Transverse colon (tissue), 4 donors: ENCODE measurements at regions not wholly inside any gene's neighbourhood (a gene's known extent, or its start where the extent isn't known, plus 50 kb on each side); places are given as distances from the start of the nearest gene placed in this dataset.

Source experiments
- DNase-seq: peaks from one replicate; pipeline ENCODE4 v3.0.0-alpha.2; 2019
- H3K27ac ChIP-seq, 4 donors: fragments of 200-600 bp; sonication (generic); 2 replicates each; pipeline ENCODE4 v1.5.1; 2016 to 2018; ENCODE audit warnings: inconsistent platforms in 4 of 4
- H3K27me3 ChIP-seq: fragments of 200-600 bp; sonication (generic); 2 replicates; pipeline ENCODE4 v1.5.1; 2017; ENCODE audit warnings: inconsistent platforms
- H3K36me3 ChIP-seq, 4 donors: fragments of 200-600 bp; sonication (generic); 2 replicates each; pipeline ENCODE4 v1.5.1; 2017 to 2019; ENCODE audit warnings: inconsistent platforms in 4 of 4
- H3K4me1 ChIP-seq, 4 donors: fragments of 200-600 bp; sonication (generic); 2 replicates each; pipeline ENCODE4 v1.5.1; 2017 to 2020; ENCODE audit warnings: inconsistent platforms in 4 of 4
- H3K4me3 ChIP-seq, 4 donors: fragments of 200-600 bp; sonication (generic); 1 replicate in 1 of 4; 2 replicates in 3 of 4; pipeline versions ENCODE4 v1.5.1 to v1.6.1; 2017 to 2019; ENCODE audit warnings: inconsistent platforms in 4 of 4
- H3K9me3 ChIP-seq, 2 donors: fragments of 200-600 bp; sonication (generic); 2 replicates each; pipeline ENCODE4 v1.5.1; 2017 to 2019; ENCODE audit warnings: inconsistent platforms in 2 of 2
- EP300 ChIP-seq: sonication (generic); formaldehyde crosslinking; IDR thresholded peaks from one replicate; pipeline ENCODE4 v1.6.1; 2017; ENCODE audit warnings: antibody characterized with exemption, low read depth
- POLR2A ChIP-seq: fragments of 450-650 bp; IDR thresholded peaks from one replicate; pipeline ENCODE4 v1.6.1; 2016; ENCODE audit warnings: antibody characterized with exemption, mild to moderate bottlenecking, moderate library complexity
- POLR2AphosphoS5 ChIP-seq, 3 donors: sonication (generic); formaldehyde crosslinking; IDR thresholded peaks; one replicate each; pipeline ENCODE4 v1.6.1; 2016; ENCODE audit warnings: antibody characterized with exemption in 3 of 3
- WGBS, 2 donors: methylation state at CpG; one replicate each; pipeline ENCODE4 v1.1.5; 2018; ENCODE audit warnings: low coverage in 1 of 2; 5-methylcytosine and 5-hydroxymethylcytosine counted together
- in situ Hi-C, 4 donors: fragments of 200-750 bp; cut with MboI; loops; one replicate each; pipeline versions ENCODE4 v1.15.0 to v1.15.1; 2017; ENCODE audit warnings: low sequenced_read_pairs in 3 of 4, low pct_ligation_motif_present in 1 of 4, low pct_unique_long_range_greater_than_20kb in 1 of 4
- intact Hi-C: fragments of 100-400 bp; cut with DNase I; formaldehyde crosslinking; loops from one replicate; pipeline ENCODE4 v1.15.1; 2023; ENCODE audit warnings: low total_unique reads
- TF ChIP-seq, protein P1 (sequence below), 5 experiments: fragments of 200-600 bp in 3 of 5; fragments of 450-650 bp in 2 of 5; sonication (generic) in 3 of 5; IDR thresholded peaks; 1 replicate in 2 of 5; 2 replicates in 3 of 5; pipeline ENCODE4 v1.5.1; 2016 to 2017; ENCODE audit warnings: antibody characterized with exemption in 5 of 5, inconsistent platforms in 3 of 5, mild to moderate bottlenecking in 2 of 5, moderate library complexity in 1 of 5

DNA sequence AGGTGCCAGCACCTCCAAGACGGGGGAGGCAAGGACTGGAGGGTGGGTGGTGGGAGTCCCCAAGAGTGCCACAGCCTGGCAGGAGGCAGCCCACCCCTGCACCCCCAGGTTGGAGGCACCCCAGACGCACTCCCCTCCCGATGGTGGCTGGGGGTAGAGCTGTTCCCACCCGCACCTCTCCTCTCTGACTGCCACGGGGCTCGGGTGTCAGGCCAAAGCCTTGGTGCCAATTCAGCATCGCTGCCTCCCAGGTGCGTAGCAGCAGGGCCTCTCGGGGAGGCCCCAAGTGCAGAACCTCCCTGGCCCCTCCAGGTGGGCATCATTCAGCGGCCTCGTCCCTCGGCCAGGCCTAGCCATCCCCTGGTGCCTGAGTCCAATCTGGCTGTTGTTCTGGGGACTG lies 81.1 kb downstream of the ENGASE start:
- Histone ChIP-seq H3K27ac (no peak overlapping the region), H3K27me3 (peaks cover 25% of the 10 kb centered on the region), H3K4me3 (no peak overlapping the region), H3K4me1 (no peaks in the 10 kb centered on the region), H3K9me3 (no peaks in the 10 kb centered on the region), H3K36me3 (no peaks in the 10 kb centered on the region)
- WGBS, 2 donors = 70% methylated on average over 12 of the region's 12 CpGs; no CpG with 5 or more reads in 1 of the 2 donors
- intact Hi-C loops = no loop called here
- TF ChIP-seq, protein P1, sequence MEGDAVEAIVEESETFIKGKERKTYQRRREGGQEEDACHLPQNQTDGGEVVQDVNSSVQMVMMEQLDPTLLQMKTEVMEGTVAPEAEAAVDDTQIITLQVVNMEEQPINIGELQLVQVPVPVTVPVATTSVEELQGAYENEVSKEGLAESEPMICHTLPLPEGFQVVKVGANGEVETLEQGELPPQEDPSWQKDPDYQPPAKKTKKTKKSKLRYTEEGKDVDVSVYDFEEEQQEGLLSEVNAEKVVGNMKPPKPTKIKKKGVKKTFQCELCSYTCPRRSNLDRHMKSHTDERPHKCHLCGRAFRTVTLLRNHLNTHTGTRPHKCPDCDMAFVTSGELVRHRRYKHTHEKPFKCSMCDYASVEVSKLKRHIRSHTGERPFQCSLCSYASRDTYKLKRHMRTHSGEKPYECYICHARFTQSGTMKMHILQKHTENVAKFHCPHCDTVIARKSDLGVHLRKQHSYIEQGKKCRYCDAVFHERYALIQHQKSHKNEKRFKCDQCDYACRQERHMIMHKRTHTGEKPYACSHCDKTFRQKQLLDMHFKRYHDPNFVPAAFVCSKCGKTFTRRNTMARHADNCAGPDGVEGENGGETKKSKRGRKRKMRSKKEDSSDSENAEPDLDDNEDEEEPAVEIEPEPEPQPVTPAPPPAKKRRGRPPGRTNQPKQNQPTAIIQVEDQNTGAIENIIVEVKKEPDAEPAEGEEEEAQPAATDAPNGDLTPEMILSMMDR (IDR thresholded peaks at IDR 0.05) = no peak
- TF ChIP-seq POLR2AphosphoS5 (IDR thresholded peaks at IDR 0.05) (no peak), POLR2A (no peak), EP300 (no peak)
- no peak for DNase-seq
- in situ Hi-C loops = no loop called here

GRCh38 chr17:79154951-79155585 lies 80.4 kb downstream of the ENGASE start:
- TF ChIP-seq, protein P1 (IDR thresholded peaks at IDR 0.05) = no peak
- TF ChIP-seq EP300 (no peak), POLR2A (no peak), POLR2AphosphoS5 (IDR thresholded peaks at IDR 0.05) (no peak)
- Histone ChIP-seq H3K27ac (no peak overlapping the region), H3K4me1 (no peaks in the 10 kb centered on the region), H3K36me3 (no peaks in the 10 kb centered on the region), H3K27me3 (peaks cover 32% of the 10 kb centered on the region), H3K4me3 (no peak overlapping the region), H3K9me3 (no peaks in the 10 kb centered on the region)
- DNase-seq = no peak
- 68% methylated on average over 31 of the region's 31 CpGs; no CpG with 5 or more reads in 1 of the 2 donors for WGBS, 2 donors
- intact Hi-C loops = no loop called here
- in situ Hi-C loops = no loop called here

GRCh38 chr17:79154446-79154845 lies 79.8 kb downstream of the ENGASE start:
- TF ChIP-seq EP300 = no peak
- TF ChIP-seq POLR2A = no peak
- TF ChIP-seq, protein P1 (IDR thresholded peaks at IDR 0.05) = no peak
- TF ChIP-seq POLR2AphosphoS5 (IDR thresholded peaks at IDR 0.05) = no peak
- no peaks in the 10 kb centered on the region for H3K36me3 ChIP-seq
- no peaks in the 10 kb centered on the region for H3K4me1 ChIP-seq
- DNase-seq = no peak
- WGBS, 2 donors = 58% methylated on average over 11 of the region's 14 CpGs; no CpG with 5 or more reads in 1 of the 2 donors
- no peak overlapping the region for H3K27ac ChIP-seq
- H3K9me3 ChIP-seq = no peaks in the 10 kb centered on the region
- in situ Hi-C loops (no loop called here), intact Hi-C loops (no loop called here)
- H3K4me3 ChIP-seq = no peak overlapping the region
- H3K27me3 ChIP-seq = peaks cover 32% of the 10 kb centered on the region

- H3K27me3 ChIP-seq = peaks cover 32% of the 10 kb centered on the region
- H3K27ac ChIP-seq = no peak overlapping the region
- TF ChIP-seq, protein P1 (IDR thresholded peaks at IDR 0.05) = no peak
- TF ChIP-seq POLR2AphosphoS5 (IDR thresholded peaks at IDR 0.05) (no peak), POLR2A (no peak), EP300 (no peak)
- H3K4me3 ChIP-seq = no peak overlapping the region
- intact Hi-C loops = no loop called here
- no peaks in the 10 kb centered on the region for H3K4me1 ChIP-seq
- H3K9me3 ChIP-seq = no peaks in the 10 kb centered on the region
- in situ Hi-C loops = no loop called here
- H3K36me3 ChIP-seq = no peaks in the 10 kb centered on the region
- DNase-seq = no peak
- 49 to 52% methylated on average over 4 to 14 of the region's 14 CpGs for WGBS, 2 donors
Measured at GRCh38 chr17:79153367-79154130, 78.9 kb downstream of the ENGASE start.
